Activated naive CD8-positive, alpha-beta T cell (primary cell): ENCODE measurements at regions not wholly inside any gene's neighbourhood (a gene's known extent, or its start where the extent isn't known, plus 50 kb on each side); places are given as distances from the start of the nearest gene placed in this dataset.

Experiments used
- H3K27ac Mint-ChIP-seq: one replicate; pipeline ENCODE4 v1.8.0; 2021; ENCODE audit warnings: mixed read lengths
- H3K27me3 Mint-ChIP-seq: one replicate; pipeline ENCODE4 v1.8.0; 2021; ENCODE audit warnings: mixed read lengths
- H3K36me3 Mint-ChIP-seq: one replicate; pipeline ENCODE4 v1.8.0; 2021; ENCODE audit warnings: mixed read lengths
- H3K4me1 Mint-ChIP-seq: one replicate; pipeline ENCODE4 v1.8.0; 2021; ENCODE audit warnings: low read depth, mixed read lengths
- H3K4me3 Mint-ChIP-seq: one replicate; pipeline ENCODE4 v1.8.0; 2021; ENCODE audit warnings: mild to moderate bottlenecking, mixed read lengths
- H3K9me3 Mint-ChIP-seq: one replicate; pipeline ENCODE4 v1.8.0; 2021; ENCODE audit warnings: low read depth, mixed read lengths

GRCh38 chr20:57957411-57958049 is 247.7 kb upstream of the PMEPA1 start:
- Mint-ChIP-seq H3K9me3 (no peaks in the 10 kb centered on the region), H3K27me3 (no peaks in the 10 kb centered on the region), H3K36me3 (no peaks in the 10 kb centered on the region), H3K4me1 (no peaks in the 10 kb centered on the region), H3K27ac (no peak overlapping the region), H3K4me3 (no peak overlapping the region)

DNA sequence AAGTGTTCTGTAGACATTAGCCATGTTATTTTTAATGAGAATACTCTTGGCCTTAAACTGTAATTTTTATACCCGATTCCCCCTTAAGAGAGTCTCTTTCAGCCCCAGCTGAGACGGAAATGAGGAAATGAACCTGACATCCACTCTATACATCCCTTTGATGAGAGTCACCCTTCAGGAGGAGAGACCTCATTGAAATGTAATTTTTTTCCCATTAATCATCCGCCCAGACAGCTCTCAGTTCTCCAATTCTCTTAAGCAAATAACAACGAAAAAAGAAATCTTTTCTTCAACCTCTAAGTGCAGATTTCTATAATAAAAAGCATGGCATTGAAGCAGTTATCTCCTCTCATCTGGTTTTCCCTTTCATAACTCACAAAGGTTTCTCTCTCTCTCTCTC is 243.8 kb upstream of the PMEPA1 start:
- Mint-ChIP-seq H3K4me1 (no peaks in the 10 kb centered on the region), H3K36me3 (no peaks in the 10 kb centered on the region), H3K27ac (no peak overlapping the region), H3K27me3 (no peaks in the 10 kb centered on the region), H3K9me3 (no peaks in the 10 kb centered on the region), H3K4me3 (no peak overlapping the region)

DNA sequence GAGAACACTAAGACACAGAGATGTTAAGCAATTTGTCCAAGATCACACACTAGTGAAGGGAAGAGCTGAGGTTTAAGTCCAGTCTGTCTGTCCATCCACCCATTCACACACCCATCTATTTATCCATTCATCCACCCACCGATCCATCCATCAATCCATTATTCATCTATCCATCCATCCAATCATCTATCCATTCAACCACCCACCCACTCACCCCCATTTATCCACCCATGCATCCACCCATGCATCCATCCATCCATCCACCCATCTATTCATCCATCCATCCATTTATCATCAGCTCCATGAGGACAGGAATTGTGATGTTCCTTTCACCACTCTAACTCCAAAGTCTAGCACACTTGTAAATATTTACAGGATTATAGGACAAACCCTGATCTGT is 242.3 kb upstream of the PMEPA1 start:
- Mint-ChIP-seq H3K27ac (no peak overlapping the region), H3K27me3 (no peaks in the 10 kb centered on the region), H3K4me1 (no peaks in the 10 kb centered on the region), H3K9me3 (no peaks in the 10 kb centered on the region), H3K36me3 (no peaks in the 10 kb centered on the region), H3K4me3 (no peak overlapping the region)

DNA sequence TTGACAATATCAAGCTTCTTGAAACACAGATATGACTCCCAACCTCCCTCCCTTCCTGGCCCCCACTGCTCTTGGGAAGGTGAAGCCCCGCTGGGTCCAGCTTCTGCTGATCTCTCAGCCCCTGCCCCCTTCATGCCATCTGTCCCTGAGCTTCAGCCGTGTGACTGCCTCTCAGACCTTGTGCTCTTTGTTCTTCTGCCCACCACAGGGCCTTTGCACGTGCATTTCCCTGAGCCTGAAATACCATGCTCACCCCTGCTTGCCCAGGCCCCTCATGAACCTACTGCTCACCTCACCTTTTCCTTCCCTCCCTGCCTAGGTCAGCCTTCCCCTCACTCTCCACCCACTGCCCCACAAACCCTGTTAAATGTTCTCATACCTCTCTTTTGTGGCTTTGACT is 241.7 kb upstream of the PMEPA1 start:
- no peaks in the 10 kb centered on the region for H3K4me1 Mint-ChIP-seq
- H3K4me3 Mint-ChIP-seq, result no peak overlapping the region
- no peaks in the 10 kb centered on the region for H3K9me3 Mint-ChIP-seq
- H3K27me3 Mint-ChIP-seq, result no peaks in the 10 kb centered on the region
- no peak overlapping the region for H3K27ac Mint-ChIP-seq
- no peaks in the 10 kb centered on the region for H3K36me3 Mint-ChIP-seq

GRCh38 chr20:57950764-57951485 is 241.1 kb upstream of the PMEPA1 start:
- Mint-ChIP-seq H3K9me3 (no peaks in the 10 kb centered on the region), H3K27me3 (no peaks in the 10 kb centered on the region), H3K27ac (no peak overlapping the region), H3K4me1 (no peaks in the 10 kb centered on the region), H3K4me3 (no peak overlapping the region), H3K36me3 (no peaks in the 10 kb centered on the region)

DNA sequence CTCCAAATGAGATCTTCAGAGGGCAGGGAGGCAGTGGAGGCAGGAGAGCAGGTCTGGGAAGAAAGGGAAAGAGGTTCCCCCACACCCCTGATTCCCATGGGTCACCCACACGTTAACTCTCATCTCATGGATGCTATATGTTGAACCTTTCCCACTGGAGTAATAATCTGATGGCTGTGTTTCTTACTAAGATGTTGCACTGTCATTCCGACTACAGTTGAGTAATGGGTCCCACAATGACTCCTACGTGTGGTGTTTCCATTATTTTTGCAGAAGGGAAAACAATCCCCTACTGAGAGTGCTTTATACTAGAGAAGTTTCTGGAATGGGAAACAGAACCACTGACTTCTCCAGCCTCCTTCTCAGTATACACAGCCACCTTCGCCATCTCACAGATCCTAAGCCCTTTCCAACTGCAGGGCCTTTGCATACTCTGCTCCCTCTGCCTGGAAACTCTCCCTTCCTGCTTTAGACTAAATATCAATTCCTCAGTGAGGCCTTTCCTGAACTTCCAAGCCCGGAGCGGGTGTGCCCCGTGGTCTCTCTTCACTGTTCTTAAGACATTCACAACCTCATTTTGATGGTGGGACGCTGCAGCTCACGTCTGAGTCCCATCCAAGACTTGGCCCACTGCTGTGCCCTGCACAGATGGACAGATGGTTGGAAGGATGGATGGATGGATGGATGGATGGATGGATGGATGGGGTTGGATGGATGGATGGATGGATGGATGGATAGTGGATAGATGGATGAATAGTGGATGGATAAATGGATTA is 238.6 kb upstream of the PMEPA1 start:
- Mint-ChIP-seq H3K27me3 (no peaks in the 10 kb centered on the region), H3K4me3 (no peak overlapping the region), H3K27ac (no peak overlapping the region), H3K4me1 (no peaks in the 10 kb centered on the region), H3K36me3 (no peaks in the 10 kb centered on the region), H3K9me3 (no peaks in the 10 kb centered on the region)

DNA sequence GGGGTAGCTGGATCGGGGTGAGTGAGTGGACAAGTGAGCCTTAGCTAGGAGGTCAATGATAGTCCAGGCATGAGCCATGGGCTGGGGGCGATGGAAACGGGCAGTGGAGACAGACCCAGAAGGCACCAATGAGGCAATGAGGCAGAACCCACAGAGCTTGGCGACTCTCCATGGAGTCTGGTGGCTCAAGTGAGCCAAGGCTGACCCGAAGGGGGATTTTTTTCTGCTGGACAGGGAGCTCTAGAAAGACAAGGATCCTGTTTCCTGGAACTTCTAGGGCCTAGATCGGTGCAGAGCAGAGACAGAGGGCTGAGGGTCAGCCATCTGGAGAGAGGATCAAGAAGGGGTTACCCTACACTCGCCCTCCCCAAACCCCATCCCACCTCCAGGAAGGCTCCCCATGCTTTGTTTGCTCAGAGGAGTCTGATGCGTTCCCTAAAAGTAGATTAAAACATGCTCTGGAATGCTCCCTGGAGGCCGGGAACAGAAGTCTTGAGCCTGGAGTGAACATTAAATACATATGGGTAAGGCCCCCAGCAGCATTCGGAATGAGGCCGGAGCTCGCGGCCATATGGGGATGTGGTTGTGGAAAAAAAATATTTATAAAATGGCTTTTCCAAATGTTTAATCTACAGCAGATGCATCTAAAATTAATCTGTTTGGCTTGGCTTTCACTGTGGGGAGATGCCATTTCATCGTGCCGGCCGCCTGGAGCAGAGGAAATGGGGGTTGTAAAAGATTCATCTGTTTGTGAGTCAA is 237.8 kb upstream of the PMEPA1 start:
- no peaks in the 10 kb centered on the region for H3K9me3 Mint-ChIP-seq
- no peak overlapping the region for H3K27ac Mint-ChIP-seq
- no peaks in the 10 kb centered on the region for H3K36me3 Mint-ChIP-seq
- H3K4me3 Mint-ChIP-seq, result no peak overlapping the region
- H3K4me1 Mint-ChIP-seq, result no peaks in the 10 kb centered on the region
- H3K27me3 Mint-ChIP-seq, result no peaks in the 10 kb centered on the region

DNA sequence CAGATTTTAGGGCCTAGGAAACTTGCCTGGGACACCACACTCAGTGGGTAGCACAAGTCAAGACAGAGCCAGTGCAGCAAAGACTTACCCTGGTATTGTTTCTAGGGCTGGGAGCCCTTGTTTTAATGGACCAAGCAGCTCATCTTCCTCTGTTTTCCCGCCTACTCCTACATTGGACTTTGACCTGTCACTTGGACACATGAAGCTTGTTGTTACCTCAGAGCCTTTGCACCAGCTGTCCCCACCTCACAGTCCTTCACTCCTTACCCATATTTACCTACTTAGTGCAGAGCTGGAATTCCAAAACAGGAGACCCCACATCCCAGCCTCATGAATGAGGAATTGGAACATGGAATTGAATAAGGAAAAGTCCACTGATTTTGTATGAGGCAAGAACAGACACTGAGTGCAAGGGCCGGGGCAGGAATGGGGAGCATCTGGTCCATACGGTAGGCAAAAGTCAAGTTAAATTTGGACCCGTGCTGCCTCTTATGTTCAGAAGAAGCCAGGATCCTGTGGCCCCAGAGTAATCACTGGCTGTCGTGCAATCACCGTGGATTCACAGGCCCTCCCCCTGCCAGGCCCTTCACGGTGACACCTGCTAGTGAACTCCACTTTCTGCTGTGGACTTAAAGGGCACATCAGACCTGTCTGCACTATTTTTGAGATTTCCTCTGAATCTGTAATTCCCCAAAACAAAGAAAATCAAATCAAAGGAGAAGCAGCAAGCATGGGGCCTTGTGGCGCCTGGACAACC is 236.9 kb upstream of the PMEPA1 start:
- Mint-ChIP-seq H3K4me1 (no peaks in the 10 kb centered on the region), H3K36me3 (no peaks in the 10 kb centered on the region), H3K4me3 (no peak overlapping the region), H3K9me3 (no peaks in the 10 kb centered on the region), H3K27ac (no peak overlapping the region), H3K27me3 (no peaks in the 10 kb centered on the region)

GRCh38 chr20:57944988-57945387 is 235.2 kb upstream of the PMEPA1 start:
- no peaks in the 10 kb centered on the region for H3K36me3 Mint-ChIP-seq
- H3K27me3 Mint-ChIP-seq, result no peaks in the 10 kb centered on the region
- H3K4me1 Mint-ChIP-seq, result no peaks in the 10 kb centered on the region
- no peaks in the 10 kb centered on the region for H3K9me3 Mint-ChIP-seq
- H3K27ac Mint-ChIP-seq, result no peak overlapping the region
- no peak overlapping the region for H3K4me3 Mint-ChIP-seq

GRCh38 chr20:57943950-57944349 is 234.1 kb upstream of the PMEPA1 start:
- no peaks in the 10 kb centered on the region for H3K27me3 Mint-ChIP-seq
- H3K27ac Mint-ChIP-seq, result no peak overlapping the region
- no peaks in the 10 kb centered on the region for H3K4me1 Mint-ChIP-seq
- H3K9me3 Mint-ChIP-seq, result no peaks in the 10 kb centered on the region
- H3K36me3 Mint-ChIP-seq, result no peaks in the 10 kb centered on the region
- H3K4me3 Mint-ChIP-seq, result no peak overlapping the region

DNA sequence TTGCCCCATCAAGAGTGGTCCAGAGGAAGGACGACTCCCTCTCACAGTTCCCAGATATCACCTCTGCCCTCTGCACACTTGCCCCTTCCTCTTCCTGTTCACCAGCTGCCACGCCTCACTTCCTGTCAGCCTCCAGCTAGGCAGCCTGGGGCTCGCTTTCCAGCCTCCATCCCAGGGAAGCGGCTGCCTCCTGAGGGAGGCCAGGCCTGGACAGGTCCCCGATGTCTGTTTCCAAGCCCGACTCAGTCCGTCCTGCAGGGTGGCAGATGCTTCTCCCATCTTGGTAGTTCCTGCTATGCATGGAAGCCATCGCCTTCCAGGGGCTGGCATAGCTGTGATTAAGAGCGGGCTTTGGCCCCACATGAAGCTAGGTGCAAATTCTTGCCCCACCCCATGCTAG is 233.5 kb upstream of the PMEPA1 start:
- Mint-ChIP-seq H3K9me3 (no peaks in the 10 kb centered on the region), H3K36me3 (no peaks in the 10 kb centered on the region), H3K4me3 (no peak overlapping the region), H3K4me1 (peaks cover 1% of the 10 kb centered on the region), H3K27me3 (no peaks in the 10 kb centered on the region), H3K27ac (no peak overlapping the region)

DNA sequence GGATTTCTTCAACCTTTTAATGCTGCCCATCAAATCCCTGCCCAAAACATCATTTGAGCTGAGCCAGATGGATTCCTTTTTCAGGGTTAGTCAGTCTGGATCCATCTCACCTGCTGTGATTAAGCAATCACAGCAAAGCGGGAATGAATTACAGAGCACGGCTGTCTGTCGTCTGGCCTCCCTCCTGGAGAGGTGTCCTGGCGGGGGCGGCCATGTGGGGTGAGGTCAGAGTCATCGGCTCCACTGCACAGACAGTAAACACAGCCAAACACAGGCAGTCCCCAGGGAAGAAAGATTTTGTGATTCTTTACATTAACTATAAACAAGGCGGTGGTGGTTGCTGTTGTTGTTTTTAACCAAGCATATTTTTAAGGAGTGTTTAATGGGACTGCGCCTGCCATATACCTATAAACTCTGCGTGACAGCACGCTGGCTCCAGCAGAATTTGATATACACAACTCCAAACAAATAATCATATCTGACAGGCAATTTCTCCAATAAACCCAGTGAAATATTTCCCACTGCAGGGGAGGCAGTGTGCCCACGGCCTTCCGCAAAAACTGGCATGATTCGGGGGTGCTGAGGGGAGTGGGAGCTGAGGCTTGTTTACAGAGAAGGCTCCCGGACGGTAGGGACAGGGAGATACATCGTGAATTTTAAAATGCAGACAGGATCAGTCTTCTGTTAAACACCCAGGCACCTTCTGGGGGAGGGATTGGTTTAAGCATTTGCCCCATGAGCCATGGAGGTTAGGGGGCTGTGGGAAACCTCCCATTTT is 232.0 kb upstream of the PMEPA1 start:
- H3K4me1 Mint-ChIP-seq, result peaks cover 4% of the 10 kb centered on the region
- H3K9me3 Mint-ChIP-seq, result no peaks in the 10 kb centered on the region
- H3K27me3 Mint-ChIP-seq, result no peaks in the 10 kb centered on the region

GRCh38 chr20:57940868-57941522 is 231.2 kb upstream of the PMEPA1 start:
- Mint-ChIP-seq H3K27me3 (no peaks in the 10 kb centered on the region), H3K27ac (no peak overlapping the region), H3K4me3 (no peak overlapping the region), H3K9me3 (peaks cover 3% of the 10 kb centered on the region), H3K4me1 (peaks cover 4% of the 10 kb centered on the region), H3K36me3 (no peaks in the 10 kb centered on the region)

More for the DNA sequence above, 232.0 kb upstream of the PMEPA1 start:
- no peak overlapping the region for H3K27ac Mint-ChIP-seq
- H3K36me3 Mint-ChIP-seq, result no peaks in the 10 kb centered on the region
- no peak overlapping the region for H3K4me3 Mint-ChIP-seq
